ENCODE measurements at regions not wholly inside any gene's neighbourhood (a gene's known extent, or its start where the extent isn't known, plus 50 kb on each side); places are given as distances from the start of the nearest gene placed in this dataset.

DNA sequence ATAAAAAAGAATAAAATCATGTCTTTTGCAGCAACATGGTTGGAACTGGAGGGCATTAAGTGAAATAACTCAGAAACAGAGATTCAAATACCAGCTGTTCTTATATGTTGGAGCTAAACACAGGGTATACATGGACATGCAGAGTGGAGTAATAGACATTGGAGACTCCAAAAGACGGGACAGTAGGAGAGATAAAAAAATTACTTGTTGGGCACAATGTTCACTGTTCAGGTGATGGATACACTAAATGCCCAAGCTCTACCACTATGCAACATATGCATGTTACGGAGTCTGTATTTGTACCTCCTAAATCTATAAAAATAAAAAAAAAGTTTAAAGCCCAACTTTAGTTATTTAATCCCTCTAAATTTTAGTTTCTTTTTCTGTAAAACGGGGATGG lies 184.6 kb upstream of the TPK1 start:
- no peak for DNase-seq
- no peaks in the 10 kb centered on the region for H3K9me3 ChIP-seq (ENCODE audit: control insufficient read depth, low read length, poor library complexity, severe bottlenecking)
- Mint-ChIP-seq H3K4me1 (no peaks in the 10 kb centered on the region), H3K4me3 (no peak overlapping the region), H3K27ac (no peak overlapping the region), H3K36me3 (ENCODE audit: low read depth) (no peaks in the 10 kb centered on the region), H3K27me3 (peaks cover 22% of the 10 kb centered on the region)
- no peak for ATAC-seq

DNA sequence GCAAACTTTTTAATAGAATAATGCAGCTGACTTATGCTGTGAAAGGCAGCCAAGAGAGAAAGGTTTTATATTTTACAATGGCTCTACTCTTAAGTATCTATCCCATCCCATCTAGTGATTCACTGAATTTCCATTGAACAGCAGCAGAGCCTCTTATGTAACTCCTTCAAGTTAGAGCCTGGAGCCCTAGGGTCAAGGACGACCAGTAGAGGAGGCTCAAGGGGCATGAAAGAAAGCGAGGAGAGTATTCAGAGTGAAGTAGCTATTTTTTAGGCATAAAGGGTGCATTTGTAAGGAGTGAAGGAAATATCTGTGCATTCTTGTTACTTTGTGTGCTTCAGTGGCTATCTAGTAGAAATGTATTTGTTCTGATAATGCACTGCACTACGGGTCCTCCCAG lies 180.2 kb upstream of the TPK1 start:
- no peaks in the 10 kb centered on the region for H3K36me3 Mint-ChIP-seq (ENCODE audit: low read depth)
- no peaks in the 10 kb centered on the region for H3K9me3 ChIP-seq (ENCODE audit: control insufficient read depth, low read length, poor library complexity, severe bottlenecking)
- H3K27me3 Mint-ChIP-seq = peaks cover 11% of the 10 kb centered on the region
- no peak overlapping the region for H3K27ac Mint-ChIP-seq
- no peak for DNase-seq
- H3K4me3 Mint-ChIP-seq = no peak overlapping the region
- no peaks in the 10 kb centered on the region for H3K4me1 Mint-ChIP-seq
- ATAC-seq = no peak

DNA sequence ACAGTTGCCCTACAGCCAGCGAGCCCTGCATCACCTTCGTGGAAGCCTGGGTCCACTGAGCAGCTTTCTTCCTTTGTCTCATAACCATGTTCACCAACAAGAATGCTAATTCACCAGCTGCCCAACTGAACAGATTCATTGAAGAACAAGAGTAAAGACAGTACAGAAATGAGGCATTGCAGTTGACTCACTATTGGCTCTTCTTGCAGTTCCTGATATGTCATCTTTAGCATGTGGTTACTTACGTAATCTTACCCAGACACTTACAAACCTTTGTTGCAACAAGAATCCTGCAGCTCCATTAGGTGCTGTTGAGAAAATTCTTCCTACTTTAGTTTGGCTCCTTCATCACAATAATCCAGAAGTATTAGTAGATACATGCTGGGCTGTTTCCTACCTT lies 174.0 kb upstream of the TPK1 start:
- no peaks in the 10 kb centered on the region for H3K9me3 ChIP-seq (ENCODE audit: control insufficient read depth, low read length, poor library complexity, severe bottlenecking)
- H3K4me1 Mint-ChIP-seq = no peaks in the 10 kb centered on the region
- no peak overlapping the region for H3K27ac Mint-ChIP-seq
- no peak overlapping the region for H3K4me3 Mint-ChIP-seq
- no peaks in the 10 kb centered on the region for H3K36me3 Mint-ChIP-seq (ENCODE audit: low read depth)
- no peak for DNase-seq
- no peak for ATAC-seq
- H3K27me3 Mint-ChIP-seq = peaks cover 12% of the 10 kb centered on the region

DNA sequence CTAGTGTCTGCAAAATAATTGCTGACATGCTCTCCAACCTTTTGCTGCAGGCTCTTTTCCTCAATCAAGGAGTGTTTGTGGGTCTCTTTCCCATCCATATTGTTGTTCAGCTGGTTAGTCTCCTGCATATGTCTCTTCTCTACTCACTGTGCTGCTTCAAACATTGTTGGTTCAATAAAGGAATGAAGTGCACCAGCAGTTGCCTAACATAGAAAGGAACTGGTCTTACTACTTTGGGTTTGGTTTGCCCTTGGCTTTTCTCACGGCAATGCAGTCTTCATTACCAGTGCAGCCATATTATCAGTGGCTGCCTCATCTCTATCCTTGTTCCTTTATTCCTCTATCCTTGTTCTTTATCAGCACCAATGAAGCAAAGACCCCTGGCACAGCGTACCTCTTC lies 169.7 kb upstream of the TPK1 start:
- H3K4me3 Mint-ChIP-seq = no peak overlapping the region
- no peaks in the 10 kb centered on the region for H3K9me3 ChIP-seq (ENCODE audit: control insufficient read depth, low read length, poor library complexity, severe bottlenecking)
- H3K27ac Mint-ChIP-seq = no peak overlapping the region
- ATAC-seq = no peak
- DNase-seq = no peak
- no peaks in the 10 kb centered on the region for H3K4me1 Mint-ChIP-seq
- H3K36me3 Mint-ChIP-seq (ENCODE audit: low read depth) = no peaks in the 10 kb centered on the region
- peaks cover 6% of the 10 kb centered on the region for H3K27me3 Mint-ChIP-seq

DNA sequence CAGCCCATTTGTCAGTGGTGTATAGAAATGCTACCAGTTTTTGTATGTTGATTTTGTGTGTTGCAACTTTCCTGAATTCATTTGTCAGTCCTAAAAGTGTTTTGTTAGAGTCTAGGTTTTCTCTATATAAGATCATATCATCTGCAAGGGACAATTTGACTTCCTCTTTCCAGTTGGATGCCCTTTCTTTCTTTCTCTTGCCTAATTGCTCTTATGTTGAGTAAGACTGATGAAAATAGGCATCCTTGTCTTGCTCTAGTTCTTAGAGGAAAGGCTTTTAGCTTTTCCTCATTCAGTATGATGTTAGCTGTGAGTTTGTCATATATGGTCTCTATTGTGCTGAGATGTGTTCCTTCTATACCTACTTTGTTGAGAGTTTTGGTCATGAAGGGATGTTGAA lies 161.7 kb upstream of the TPK1 start:
- peaks cover 6% of the 10 kb centered on the region for H3K4me1 Mint-ChIP-seq
- H3K36me3 Mint-ChIP-seq (ENCODE audit: low read depth) = no peaks in the 10 kb centered on the region
- ATAC-seq (no peak), DNase-seq (no peak)
- H3K27ac Mint-ChIP-seq = no peak overlapping the region
- H3K9me3 ChIP-seq (ENCODE audit: control insufficient read depth, low read length, poor library complexity, severe bottlenecking) = no peaks in the 10 kb centered on the region
- H3K27me3 Mint-ChIP-seq = no peaks in the 10 kb centered on the region
- H3K4me3 Mint-ChIP-seq = no peak overlapping the region

DNA sequence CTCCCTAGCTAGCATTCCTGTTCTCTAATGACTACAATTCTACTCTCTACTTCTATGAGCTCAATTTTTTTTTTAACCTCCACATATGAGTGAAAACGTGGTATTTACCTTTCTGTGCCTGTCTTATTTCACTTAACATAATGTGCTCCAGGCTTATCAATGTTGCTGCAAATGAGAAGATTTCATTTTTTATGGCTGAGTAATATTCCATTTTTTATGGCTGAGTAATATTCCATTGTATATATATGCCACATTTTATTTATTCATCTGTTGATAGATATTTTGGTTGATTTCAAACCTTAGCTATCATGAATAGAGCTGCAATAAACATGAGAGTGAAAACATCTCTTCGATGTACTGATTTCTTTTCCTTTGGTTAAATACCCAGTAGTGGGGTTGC lies 159.6 kb upstream of the TPK1 start:
- Mint-ChIP-seq H3K27me3 (peaks cover 6% of the 10 kb centered on the region), H3K4me3 (no peak overlapping the region), H3K27ac (no peak overlapping the region), H3K4me1 (peaks cover 6% of the 10 kb centered on the region), H3K36me3 (ENCODE audit: low read depth) (no peaks in the 10 kb centered on the region)
- ATAC-seq (no peak), DNase-seq (no peak)
- no peaks in the 10 kb centered on the region for H3K9me3 ChIP-seq (ENCODE audit: control insufficient read depth, low read length, poor library complexity, severe bottlenecking)

DNA sequence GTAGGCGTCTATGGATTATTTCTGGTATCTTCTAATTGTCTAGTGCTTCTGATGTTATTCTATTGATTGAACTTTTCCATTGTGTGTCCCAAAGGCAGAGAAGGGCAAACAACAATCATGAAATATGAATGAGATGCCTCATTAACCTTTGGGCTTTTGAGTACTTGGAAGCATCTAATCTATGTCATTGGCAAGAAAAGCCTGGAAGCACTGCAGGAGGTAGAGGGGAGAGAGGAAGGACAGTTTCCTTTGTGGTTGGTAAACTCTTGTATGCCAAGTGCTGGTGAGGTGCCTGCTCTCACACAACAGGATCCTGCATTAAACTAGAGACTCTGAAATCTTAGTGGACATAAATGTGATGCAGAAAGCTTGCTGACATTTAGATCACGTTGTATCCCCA lies 155.2 kb upstream of the TPK1 start:
- ATAC-seq (no peak), DNase-seq (no peak)
- no peaks in the 10 kb centered on the region for H3K36me3 Mint-ChIP-seq (ENCODE audit: low read depth)
- no peak overlapping the region for H3K27ac Mint-ChIP-seq
- H3K4me1 Mint-ChIP-seq = peaks cover 6% of the 10 kb centered on the region
- H3K4me3 Mint-ChIP-seq = no peak overlapping the region
- peaks cover 10% of the 10 kb centered on the region for H3K27me3 Mint-ChIP-seq
- no peaks in the 10 kb centered on the region for H3K9me3 ChIP-seq (ENCODE audit: control insufficient read depth, low read length, poor library complexity, severe bottlenecking)

DNA sequence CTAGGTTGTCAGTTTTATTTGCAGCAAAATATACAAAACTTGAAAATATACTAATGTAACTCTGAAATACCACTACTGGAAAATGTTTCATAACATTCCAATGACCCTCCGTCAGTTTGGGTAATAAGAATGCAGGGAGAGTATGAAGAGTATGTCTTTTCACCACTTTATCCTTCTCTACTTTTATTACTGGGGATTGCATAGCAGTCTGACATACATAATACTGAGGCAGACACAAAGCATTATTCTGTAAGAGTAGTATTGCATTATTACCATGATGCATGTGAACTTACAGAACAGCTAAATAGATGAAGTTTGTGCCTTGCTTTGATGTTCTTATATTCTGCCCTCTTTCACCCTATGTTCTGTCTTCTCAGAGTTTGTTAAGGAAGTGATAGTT lies 151.8 kb upstream of the TPK1 start:
- Mint-ChIP-seq H3K4me1 (no peaks in the 10 kb centered on the region), H3K27me3 (peaks cover 10% of the 10 kb centered on the region), H3K36me3 (ENCODE audit: low read depth) (no peaks in the 10 kb centered on the region), H3K4me3 (no peak overlapping the region), H3K27ac (no peak overlapping the region)
- H3K9me3 ChIP-seq (ENCODE audit: control insufficient read depth, low read length, poor library complexity, severe bottlenecking) = no peaks in the 10 kb centered on the region
- no peak for DNase-seq
- no peak for ATAC-seq

DNA sequence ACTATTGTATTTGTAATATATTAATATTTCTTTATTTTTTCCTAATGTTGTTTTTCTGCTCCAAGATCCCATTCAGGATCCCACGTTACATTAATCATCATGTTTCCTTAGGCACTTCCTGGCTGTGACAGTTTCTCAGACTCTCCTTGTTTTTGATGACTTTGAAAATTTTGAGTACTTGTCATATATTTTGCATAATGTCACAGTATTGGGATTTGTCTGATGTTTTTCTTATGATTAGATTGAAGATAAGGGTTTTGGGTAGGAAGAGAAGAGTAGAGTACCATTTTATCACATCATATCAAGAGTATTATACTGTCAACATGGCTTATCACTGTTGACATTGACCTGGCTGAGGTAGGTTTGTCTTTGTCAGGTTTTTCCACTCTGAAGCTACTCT lies 146.3 kb upstream of the TPK1 start:
- no peak for DNase-seq
- no peaks in the 10 kb centered on the region for H3K9me3 ChIP-seq (ENCODE audit: control insufficient read depth, low read length, poor library complexity, severe bottlenecking)
- no peak for ATAC-seq
- Mint-ChIP-seq H3K4me1 (no peaks in the 10 kb centered on the region), H3K36me3 (ENCODE audit: low read depth) (no peaks in the 10 kb centered on the region), H3K27me3 (no peaks in the 10 kb centered on the region), H3K27ac (no peak overlapping the region), H3K4me3 (no peak overlapping the region)

DNA sequence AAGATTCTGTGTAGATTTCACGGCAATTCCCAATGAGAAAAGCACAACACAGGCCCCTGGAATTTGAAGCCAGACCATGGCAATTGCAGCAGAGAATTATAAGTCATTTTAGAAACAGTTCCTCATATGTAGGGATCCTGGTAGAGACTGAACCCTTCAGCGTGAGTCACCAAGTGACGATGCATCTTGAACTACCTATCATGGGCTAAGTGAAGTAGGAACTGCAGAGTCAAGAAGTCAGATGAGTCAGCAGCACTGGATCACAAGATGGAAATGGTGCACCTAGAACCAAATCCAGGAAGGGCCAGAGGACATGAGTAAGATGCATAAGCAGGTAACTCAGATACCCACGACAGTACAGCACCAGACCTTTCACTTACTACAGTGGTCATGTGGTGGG lies 140.0 kb upstream of the TPK1 start:
- Mint-ChIP-seq H3K4me1 (no peaks in the 10 kb centered on the region), H3K36me3 (ENCODE audit: low read depth) (peaks cover 3% of the 10 kb centered on the region), H3K27me3 (no peaks in the 10 kb centered on the region), H3K27ac (no peak overlapping the region), H3K4me3 (no peak overlapping the region)
- no peak for DNase-seq
- H3K9me3 ChIP-seq (ENCODE audit: control insufficient read depth, low read length, poor library complexity, severe bottlenecking) = no peaks in the 10 kb centered on the region
- ATAC-seq = no peak

DNA sequence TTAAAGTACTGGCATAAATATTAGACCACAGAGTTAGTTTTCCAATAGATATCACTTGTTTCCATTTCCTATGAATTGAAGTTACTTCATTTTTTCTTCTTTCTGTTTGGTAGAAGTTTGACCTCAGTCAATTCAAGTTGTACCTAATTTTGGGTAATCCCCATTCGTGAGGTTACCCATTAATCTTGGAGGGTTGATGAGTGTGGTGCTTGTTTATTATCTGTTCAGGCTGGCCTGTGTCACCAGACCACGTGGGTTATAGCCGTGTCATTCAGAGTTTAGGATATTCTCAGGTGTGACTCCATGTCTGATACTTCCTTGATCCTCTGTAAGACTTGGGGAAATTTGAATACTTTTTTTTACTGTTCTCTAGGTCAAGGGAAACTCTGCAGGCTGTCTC lies 133.9 kb upstream of the TPK1 start:
- no peak for DNase-seq
- Mint-ChIP-seq H3K36me3 (ENCODE audit: low read depth) (peaks cover 3% of the 10 kb centered on the region), H3K4me3 (no peak overlapping the region), H3K27me3 (peaks cover 8% of the 10 kb centered on the region), H3K4me1 (no peaks in the 10 kb centered on the region), H3K27ac (no peak overlapping the region)
- H3K9me3 ChIP-seq (ENCODE audit: control insufficient read depth, low read length, poor library complexity, severe bottlenecking) = no peaks in the 10 kb centered on the region
- ATAC-seq = no peak

DNA sequence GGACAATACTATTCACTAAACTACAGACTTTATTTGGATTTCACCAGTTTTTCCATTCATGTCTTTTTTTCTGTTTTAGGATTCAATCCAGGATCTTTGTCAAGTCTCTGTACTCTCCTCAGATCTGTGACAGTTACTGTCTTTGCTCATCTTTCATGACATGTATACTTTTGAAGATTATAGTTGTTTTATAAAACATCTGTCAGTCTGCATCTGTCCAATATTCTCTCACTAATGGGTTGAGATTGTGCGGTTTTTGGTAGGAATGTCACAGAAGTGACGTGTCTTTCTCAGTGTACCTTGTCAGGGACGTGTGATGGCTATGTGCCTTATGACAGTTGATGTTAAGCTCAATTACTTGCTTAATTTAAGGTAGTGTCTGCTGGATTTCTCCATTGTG lies 124.9 kb upstream of the TPK1 start:
- no peak overlapping the region for H3K27ac Mint-ChIP-seq
- H3K9me3 ChIP-seq (ENCODE audit: control insufficient read depth, low read length, poor library complexity, severe bottlenecking) = no peaks in the 10 kb centered on the region
- peaks cover 4% of the 10 kb centered on the region for H3K27me3 Mint-ChIP-seq
- no peaks in the 10 kb centered on the region for H3K36me3 Mint-ChIP-seq (ENCODE audit: low read depth)
- no peak for DNase-seq
- ATAC-seq = no peak
- H3K4me3 Mint-ChIP-seq = no peak overlapping the region
- H3K4me1 Mint-ChIP-seq = no peaks in the 10 kb centered on the region

DNA sequence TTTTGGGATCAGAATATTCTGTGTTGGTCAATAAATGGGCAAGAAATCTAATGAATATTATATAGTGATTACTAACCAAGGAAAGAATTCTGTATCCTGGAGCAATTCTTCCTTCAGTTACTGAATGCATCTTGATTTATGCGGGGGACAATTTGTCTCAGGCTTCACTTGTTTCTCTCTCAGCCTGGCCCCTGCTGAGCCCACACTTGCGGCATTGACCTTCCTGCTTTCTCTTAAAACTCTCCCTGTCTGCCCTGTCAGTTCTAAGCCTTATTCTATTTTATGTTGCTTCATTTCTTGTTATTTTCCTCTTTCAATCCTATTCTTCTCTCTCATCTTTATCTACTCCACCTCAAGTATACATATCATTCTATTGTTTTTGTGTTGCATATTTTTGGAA lies 122.1 kb upstream of the TPK1 start:
- Mint-ChIP-seq H3K4me3 (no peak overlapping the region), H3K27me3 (no peaks in the 10 kb centered on the region), H3K27ac (no peak overlapping the region), H3K4me1 (no peaks in the 10 kb centered on the region), H3K36me3 (ENCODE audit: low read depth) (no peaks in the 10 kb centered on the region)
- ATAC-seq (no peak), DNase-seq (no peak)
- no peaks in the 10 kb centered on the region for H3K9me3 ChIP-seq (ENCODE audit: control insufficient read depth, low read length, poor library complexity, severe bottlenecking)

DNA sequence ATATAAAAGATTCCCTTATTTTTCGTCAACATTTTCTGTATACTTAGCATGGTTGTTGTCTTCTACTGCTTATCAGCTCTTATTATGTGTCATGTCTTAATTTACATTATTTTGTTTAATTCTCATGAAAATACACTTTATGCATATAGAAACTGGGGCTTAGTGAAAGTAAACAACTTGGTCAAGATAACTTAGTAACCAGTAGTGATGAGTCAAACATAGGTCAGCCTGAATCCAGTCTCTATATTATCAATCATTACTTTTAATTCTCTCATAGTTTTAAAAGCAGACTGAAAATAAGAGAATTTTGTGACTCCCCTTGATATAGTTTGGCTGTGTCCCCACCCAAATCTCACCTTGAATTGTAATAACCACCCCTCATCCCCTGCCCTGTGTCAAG lies 119.6 kb upstream of the TPK1 start:
- DNase-seq (no peak), ATAC-seq (no peak)
- no peak overlapping the region for H3K27ac Mint-ChIP-seq
- H3K4me1 Mint-ChIP-seq = no peaks in the 10 kb centered on the region
- H3K36me3 Mint-ChIP-seq (ENCODE audit: low read depth) = no peaks in the 10 kb centered on the region
- H3K9me3 ChIP-seq (ENCODE audit: control insufficient read depth, low read length, poor library complexity, severe bottlenecking) = no peaks in the 10 kb centered on the region
- no peaks in the 10 kb centered on the region for H3K27me3 Mint-ChIP-seq
- H3K4me3 Mint-ChIP-seq = no peak overlapping the region

DNA sequence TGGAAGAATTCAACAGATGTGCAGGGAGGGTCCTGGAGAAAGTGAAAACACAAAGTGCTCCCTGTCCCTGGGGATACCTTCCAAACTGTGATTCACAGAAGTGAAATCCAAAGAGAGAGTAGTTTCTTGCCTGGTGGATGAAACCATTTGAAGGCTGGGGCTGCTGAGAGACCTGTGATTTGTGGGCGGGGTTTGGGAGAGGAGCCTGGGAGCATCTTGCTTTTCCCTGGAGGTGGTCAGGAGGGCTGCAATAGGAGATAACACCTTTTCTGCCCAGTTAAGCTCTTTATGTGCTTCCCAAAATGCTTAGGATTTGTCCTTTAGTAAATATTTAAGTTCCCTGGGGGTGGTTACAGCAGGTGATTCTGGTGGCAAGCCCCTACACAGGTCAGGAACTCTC lies 105.3 kb upstream of the TPK1 start:
- H3K4me3 Mint-ChIP-seq = no peak overlapping the region
- DNase-seq = no peak
- ATAC-seq = no peak
- H3K4me1 Mint-ChIP-seq = peaks cover 6% of the 10 kb centered on the region
- H3K27ac Mint-ChIP-seq = no peak overlapping the region
- H3K36me3 Mint-ChIP-seq (ENCODE audit: low read depth) = no peaks in the 10 kb centered on the region
- H3K27me3 Mint-ChIP-seq = no peaks in the 10 kb centered on the region
- no peaks in the 10 kb centered on the region for H3K9me3 ChIP-seq (ENCODE audit: control insufficient read depth, low read length, poor library complexity, severe bottlenecking)
